ENCODE measurements at regions not wholly inside any gene's neighbourhood (a gene's known extent, or its start where the extent isn't known, plus 50 kb on each side); places are given as distances from the start of the nearest gene placed in this dataset.
"Not testable (repeated sequence)": the region's sequence is repeated elsewhere in the genome, so short reads cannot be mapped to it uniquely, and the experiment has no call there.

DNA sequence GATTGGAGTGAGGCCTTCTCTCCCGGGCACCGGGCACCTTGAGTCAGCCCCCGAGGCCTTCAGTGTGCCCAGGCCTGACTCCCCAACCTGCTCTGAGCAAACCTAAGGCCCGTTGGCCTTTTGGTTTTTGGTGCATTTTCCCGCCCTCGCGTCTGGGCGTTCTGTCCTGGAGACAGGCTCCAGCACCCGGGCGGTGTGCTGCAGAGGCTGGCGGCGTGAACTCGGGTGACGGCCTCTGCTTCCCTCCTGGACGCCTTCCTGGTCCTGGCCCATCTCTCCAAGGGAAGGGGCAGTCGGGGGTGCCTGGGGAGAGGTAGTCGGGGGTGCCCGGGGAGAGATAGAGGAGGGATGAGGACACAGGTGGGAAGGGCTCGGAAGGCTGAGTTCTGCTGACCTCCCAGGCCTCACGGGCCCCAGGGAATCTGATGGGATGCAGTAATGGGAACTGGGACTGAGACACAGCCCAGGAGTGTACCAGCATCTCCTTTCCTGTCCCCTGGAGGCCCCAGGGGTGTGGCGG is 1326.4 kb downstream of the BRD1 start:
- DNase-seq (ENCODE audit: low read depth in 3 of 3) = no peak

GRCh38 chr22:48500471-48501230 is 1327.0 kb downstream of the BRD1 start:
- no peak for DNase-seq (ENCODE audit: low read depth in 3 of 3)

GRCh38 chr22:48499456-48500425 is 1327.9 kb downstream of the BRD1 start:
- DNase-seq (ENCODE audit: low read depth in 3 of 3) = no peak

GRCh38 chr22:48498526-48499331 is 1328.9 kb downstream of the BRD1 start:
- DNase-seq (ENCODE audit: low read depth in 3 of 3) = no peak

DNA sequence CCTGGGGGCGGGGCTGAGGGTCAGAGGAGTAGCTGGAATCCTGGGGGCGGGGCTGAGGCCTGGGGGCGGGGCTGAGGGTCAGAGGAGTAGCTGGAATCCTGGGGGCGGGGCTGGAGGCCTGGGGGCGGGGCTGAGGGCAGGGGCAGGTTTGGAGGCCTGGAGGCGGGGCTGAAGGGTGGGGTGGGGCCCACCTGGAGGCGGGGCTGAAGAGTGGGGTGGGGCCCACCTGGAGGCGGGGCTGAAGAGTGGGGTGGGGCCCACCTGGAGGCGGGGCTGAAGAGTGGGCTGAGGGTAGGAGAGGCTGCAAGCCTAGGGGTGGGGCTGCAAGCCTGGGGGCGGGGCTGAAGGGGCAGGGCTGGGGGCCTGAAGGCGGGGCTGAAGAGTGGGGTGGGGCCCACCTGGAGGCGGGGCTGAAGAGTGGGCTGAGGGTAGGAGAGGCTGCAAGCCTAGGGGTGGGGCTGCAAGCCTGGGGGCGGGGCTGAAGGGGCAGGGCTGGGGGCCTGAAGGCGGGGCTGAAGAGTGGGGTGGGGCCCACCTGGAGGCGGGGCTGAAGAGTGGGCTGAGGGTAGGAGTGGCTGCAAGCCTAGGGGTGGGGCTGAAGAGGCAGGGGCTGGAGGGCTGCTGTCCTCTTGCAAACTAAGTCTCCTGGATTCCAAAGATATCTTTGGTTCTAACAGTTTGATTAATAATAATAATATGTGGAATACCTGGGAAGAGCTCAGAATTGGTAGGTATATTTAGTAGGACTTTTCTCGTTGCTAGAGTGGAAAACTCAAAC is 1329.7 kb downstream of the BRD1 start:
- DNase-seq (ENCODE audit: low read depth in 3 of 3) = not testable (repeated sequence)

GRCh38 chr22:48496987-48497650 is 1330.6 kb downstream of the BRD1 start:
- DNase-seq (ENCODE audit: low read depth in 3 of 3) = no peak

GRCh38 chr22:48496226-48496845 is 1331.3 kb downstream of the BRD1 start:
- no peak for DNase-seq (ENCODE audit: low read depth in 3 of 3)

GRCh38 chr22:48495751-48496080 is 1332.0 kb downstream of the BRD1 start:
- DNase-seq (ENCODE audit: low read depth in 3 of 3) = no peak

DNA sequence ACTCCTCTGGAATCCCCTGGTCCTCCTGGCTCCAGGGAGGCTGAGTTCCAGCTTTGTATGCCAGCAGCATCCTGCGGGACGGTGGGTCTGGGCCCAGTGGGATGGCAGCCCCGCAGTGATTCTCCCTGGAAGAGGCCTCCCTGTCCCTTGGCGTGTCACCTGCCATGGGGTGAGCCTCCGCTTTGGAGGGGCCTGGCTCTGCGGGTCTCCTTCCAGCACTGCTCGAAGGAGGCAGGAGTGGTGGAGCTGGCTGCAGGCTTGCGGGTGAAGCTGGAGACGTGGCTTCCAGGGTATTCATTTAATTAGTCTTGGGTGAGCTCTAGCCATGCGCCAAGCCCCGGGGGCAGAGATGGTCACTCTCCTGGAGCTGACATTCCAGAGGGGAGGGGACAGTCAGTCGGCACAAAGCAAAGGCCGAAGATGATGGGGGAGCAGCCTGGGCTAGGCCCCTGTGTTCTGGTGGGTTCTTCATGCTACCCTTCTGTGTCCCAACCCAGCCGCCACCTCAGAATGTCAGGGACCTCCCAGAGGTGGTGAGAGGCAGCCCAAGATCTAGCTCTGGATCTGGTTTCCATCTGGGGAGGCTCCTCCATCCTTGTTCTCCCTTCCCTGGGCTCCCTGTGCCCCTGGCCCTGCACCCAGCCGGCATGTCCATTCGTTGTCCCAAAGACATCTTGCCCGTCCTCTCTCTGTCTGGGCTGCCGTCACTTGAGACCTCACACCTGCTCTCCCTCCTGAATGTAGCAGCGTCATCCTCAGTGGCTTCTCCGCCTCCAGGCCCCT is 1332.5 kb downstream of the BRD1 start:
- DNase-seq (ENCODE audit: low read depth in 3 of 3) = no peak

- no peak for DNase-seq (ENCODE audit: low read depth in 3 of 3)
These were observed 1333.3 kb downstream of the BRD1 start for GRCh38 chr22:48494256-48494967.

GRCh38 chr22:48493733-48494132 is 1333.9 kb downstream of the BRD1 start:
- no peak for DNase-seq (ENCODE audit: low read depth in 3 of 3)

- no peak for DNase-seq (ENCODE audit: low read depth in 3 of 3)
These were observed 1335.0 kb downstream of the BRD1 start for GRCh38 chr22:48492366-48493320.

GRCh38 chr22:48491451-48491941 is 1336.2 kb downstream of the BRD1 start:
- DNase-seq (ENCODE audit: low read depth in 3 of 3) = no peak

- no peak for DNase-seq (ENCODE audit: low read depth in 3 of 3)
These were observed 1336.9 kb downstream of the BRD1 start for GRCh38 chr22:48490500-48491411.

- DNase-seq (ENCODE audit: low read depth in 3 of 3) = no peak
These were observed 1337.8 kb downstream of the BRD1 start for GRCh38 chr22:48489551-48490499.
